ENCODE measurements at regions not wholly inside any gene's neighbourhood (a gene's known extent, or its start where the extent isn't known, plus 50 kb on each side); places are given as distances from the start of the nearest gene placed in this dataset.

DNA sequence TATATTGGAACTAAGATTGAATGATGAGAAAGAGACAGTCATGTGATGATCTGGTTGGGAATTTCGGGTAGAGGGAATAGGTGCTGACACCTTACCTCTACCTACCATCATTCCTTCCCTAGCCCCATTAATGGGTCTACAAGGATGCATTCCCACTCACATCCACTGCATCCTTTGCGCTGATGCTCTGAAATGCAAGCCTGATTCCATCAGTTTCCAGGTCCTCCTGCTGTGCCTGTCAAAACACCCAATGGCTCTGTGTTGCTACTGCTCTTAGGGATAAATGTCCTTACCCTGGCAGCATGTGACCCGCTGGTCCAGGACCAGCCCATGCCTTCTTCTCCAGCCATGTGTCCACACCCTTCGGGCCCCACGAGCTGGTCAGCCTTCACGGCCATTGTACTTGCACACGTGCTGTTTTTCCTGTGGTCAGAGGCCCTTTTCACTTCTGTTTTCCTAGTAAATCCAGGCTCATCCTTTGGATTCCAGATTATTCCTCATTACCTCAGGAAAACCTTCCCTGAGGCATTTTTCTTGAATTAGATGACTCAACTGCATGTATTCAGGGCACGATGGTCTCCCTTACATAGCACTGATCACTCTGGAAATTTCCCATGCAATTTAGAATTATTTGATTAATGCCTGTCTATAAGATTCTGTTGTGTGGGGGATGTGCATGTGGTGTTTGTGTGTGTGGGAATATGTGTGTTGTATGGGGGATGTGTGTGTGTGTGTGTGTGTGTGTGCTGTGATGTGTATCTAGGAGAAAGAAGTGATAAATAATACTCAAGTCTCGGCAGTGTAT, 185.0 kb downstream of the DIRAS2 start:
- ATAC-seq (ENCODE audit: insufficient read depth, low FRiP score) (no peak), DNase-seq (no peak)
- Histone ChIP-seq H3K9ac (ENCODE audit: insufficient read depth in 1 of 2, low read length in 2 of 2) (no peak overlapping the region), H3K4me1 (ENCODE audit: control insufficient read depth in 5 of 5, insufficient read depth in 5 of 5, low read length in 5 of 5) (no peaks in the 10 kb centered on the region), H3K27me3 (ENCODE audit: control insufficient read depth in 3 of 3, insufficient read depth in 3 of 3, low read length in 2 of 3) (no peaks in the 10 kb centered on the region), H3K9me3 (ENCODE audit: control insufficient read depth in 4 of 4, insufficient read depth in 3 of 4, low read length in 3 of 4) (peaks cover 0 to 4% (median 0%) of the 10 kb centered on the region in 4 donors), H3K27ac (ENCODE audit: low read depth in 1 of 2, low read length in 1 of 2) (no peak overlapping the region), H3K36me3 (ENCODE audit: control insufficient read depth in 4 of 4, insufficient read depth in 4 of 4, low read length in 4 of 4) (no peaks in the 10 kb centered on the region), H3K4me3 (no peak overlapping the region)
- no peak for TF ChIP-seq CTCF (IDR thresholded peaks at IDR 0.05; ENCODE audit: control extremely low read depth, extremely low read depth)
- WGBS, 2 donors: 84 to 90% methylated on average over 9 of the region's 9 CpGs

GRCh38 chr9:90458485-90458884, 184.1 kb downstream of the DIRAS2 start:
- H3K27ac ChIP-seq (ENCODE audit: low read depth in 1 of 2, low read length in 1 of 2): no peak overlapping the region
- H3K4me1 ChIP-seq (ENCODE audit: control insufficient read depth in 5 of 5, insufficient read depth in 5 of 5, low read length in 5 of 5): no peaks in the 10 kb centered on the region
- DNase-seq: peak in 2 of 3 donors; percentile 16 to 23
- H3K4me3 ChIP-seq: no peak overlapping the region
- H3K36me3 ChIP-seq (ENCODE audit: control insufficient read depth in 4 of 4, insufficient read depth in 4 of 4, low read length in 4 of 4): no peaks in the 10 kb centered on the region
- H3K9me3 ChIP-seq (ENCODE audit: control insufficient read depth in 4 of 4, insufficient read depth in 3 of 4, low read length in 3 of 4): peaks cover 0 to 6% (median 0%) of the 10 kb centered on the region in 4 donors
- TF ChIP-seq CTCF (IDR thresholded peaks at IDR 0.05; ENCODE audit: control extremely low read depth, extremely low read depth): no peak
- 78 to 86% methylated on average over 4 of the region's 4 CpGs for WGBS, 2 donors
- no peaks in the 10 kb centered on the region for H3K27me3 ChIP-seq (ENCODE audit: control insufficient read depth in 3 of 3, insufficient read depth in 3 of 3, low read length in 2 of 3)
- no peak for ATAC-seq (ENCODE audit: insufficient read depth, low FRiP score)
- H3K9ac ChIP-seq (ENCODE audit: insufficient read depth in 1 of 2, low read length in 2 of 2): no peak overlapping the region

DNA sequence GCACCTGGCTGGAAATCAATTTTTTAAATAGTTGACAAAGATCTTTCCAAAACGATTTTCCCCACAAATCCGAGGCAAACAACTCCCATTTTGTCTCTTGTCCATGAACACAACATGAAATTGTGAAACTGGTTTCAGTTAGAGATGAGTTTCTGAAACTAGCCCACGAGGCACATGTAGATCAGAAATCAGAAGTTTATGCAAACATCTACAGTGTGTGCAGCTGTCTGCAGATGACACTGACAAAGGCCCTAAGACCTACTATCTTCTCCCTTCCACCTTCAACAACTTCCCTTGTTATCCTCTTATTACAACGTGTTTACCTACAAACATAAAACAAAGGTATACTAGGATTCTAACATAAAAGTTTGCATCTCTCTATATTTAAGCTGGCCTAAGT, 183.3 kb downstream of the DIRAS2 start:
- no peak for TF ChIP-seq CTCF (IDR thresholded peaks at IDR 0.05; ENCODE audit: control extremely low read depth, extremely low read depth)
- no peak overlapping the region for H3K27ac ChIP-seq (ENCODE audit: low read depth in 1 of 2, low read length in 1 of 2)
- no peaks in the 10 kb centered on the region for H3K4me1 ChIP-seq (ENCODE audit: control insufficient read depth in 5 of 5, insufficient read depth in 5 of 5, low read length in 5 of 5)
- no peaks in the 10 kb centered on the region for H3K27me3 ChIP-seq (ENCODE audit: control insufficient read depth in 3 of 3, insufficient read depth in 3 of 3, low read length in 2 of 3)
- no peak overlapping the region for H3K4me3 ChIP-seq
- H3K36me3 ChIP-seq (ENCODE audit: control insufficient read depth in 4 of 4, insufficient read depth in 4 of 4, low read length in 4 of 4): no peaks in the 10 kb centered on the region
- H3K9ac ChIP-seq (ENCODE audit: insufficient read depth in 1 of 2, low read length in 2 of 2): no peak overlapping the region
- DNase-seq: no peak
- WGBS, 2 donors: 60 to 88% methylated on average over 4 of the region's 4 CpGs
- ATAC-seq (ENCODE audit: insufficient read depth, low FRiP score): no peak
- peaks cover 0 to 6% (median 0%) of the 10 kb centered on the region in 4 donors for H3K9me3 ChIP-seq (ENCODE audit: control insufficient read depth in 4 of 4, insufficient read depth in 3 of 4, low read length in 3 of 4)
